ENCODE measurements at regions not wholly inside any gene's neighbourhood (a gene's known extent, or its start where the extent isn't known, plus 50 kb on each side); places are given as distances from the start of the nearest gene placed in this dataset.

GRCh38 chr14:80269353-80269925, 58.1 kb upstream of the DIO2 start:
- Mint-ChIP-seq H3K27ac (no peak overlapping the region), H3K4me1 (no peaks in the 10 kb centered on the region), H3K4me3 (no peak overlapping the region), H3K9me3 (peaks cover 0 to 4% (median under 1%) of the 10 kb centered on the region in 8 donors), H3K27me3 (peaks cover 0 to 1% of the 10 kb centered on the region in 2 donors), H3K36me3 (no peaks in the 10 kb centered on the region)
- ChIA-PET POLR2A (ENCODE audit: partially characterized antibody) (no interaction called here), CTCF (ENCODE audit: partially characterized antibody) (no interaction called here)
- intact Hi-C loops (cut with micrococcal nuclease): no loop called here
- no peak for DNase-seq
- Histone ChIP-seq H3K27me3 (ENCODE audit: insufficient read depth, low read length) (no peaks in the 10 kb centered on the region), H3K4me1 (ENCODE audit: insufficient read depth, low read length) (no peaks in the 10 kb centered on the region), H3K36me3 (ENCODE audit: insufficient read depth, low read length) (no peaks in the 10 kb centered on the region), H3K4me3 (ENCODE audit: low read length in 2 of 2) (no peak overlapping the region), H3K27ac (ENCODE audit: low read depth, low read length) (no peak overlapping the region), H3K9me3 (ENCODE audit: control insufficient read depth in 1 of 2, low read length in 2 of 2) (no peaks in the 10 kb centered on the region)

DNA sequence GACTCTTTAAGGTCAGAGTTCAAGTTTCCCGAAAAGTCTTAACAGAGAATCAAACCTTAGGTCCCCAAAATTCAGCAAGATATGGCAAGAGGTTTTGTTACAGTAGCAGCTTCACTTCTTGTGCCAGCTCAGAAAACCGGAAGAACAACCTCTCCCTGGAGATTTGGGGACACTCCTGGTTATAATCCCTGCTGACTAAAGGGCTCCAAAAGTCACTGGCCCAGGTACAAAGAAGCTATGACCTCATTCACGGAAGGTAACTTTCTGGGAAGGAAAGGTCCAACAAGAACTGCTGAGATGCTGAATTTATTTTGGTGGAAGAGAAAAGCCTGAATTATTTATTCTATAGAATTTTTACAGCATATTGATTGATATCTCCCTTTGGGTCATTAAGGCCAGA, 55.6 kb upstream of the DIO2 start:
- H3K4me3 Mint-ChIP-seq: no peak overlapping the region
- no peak for DNase-seq
- H3K27me3 ChIP-seq (ENCODE audit: insufficient read depth, low read length): no peaks in the 10 kb centered on the region
- no peaks in the 10 kb centered on the region for H3K4me1 Mint-ChIP-seq
- H3K9me3 ChIP-seq (ENCODE audit: control insufficient read depth in 1 of 2, low read length in 2 of 2): no peaks in the 10 kb centered on the region
- no peak overlapping the region for H3K27ac Mint-ChIP-seq
- no peaks in the 10 kb centered on the region for H3K36me3 ChIP-seq (ENCODE audit: insufficient read depth, low read length)
- H3K27ac ChIP-seq (ENCODE audit: low read depth, low read length): no peak overlapping the region
- ChIA-PET CTCF (ENCODE audit: partially characterized antibody) (no interaction called here), POLR2A (ENCODE audit: partially characterized antibody) (no interaction called here)
- intact Hi-C loops (cut with micrococcal nuclease): no loop called here
- no peaks in the 10 kb centered on the region for H3K36me3 Mint-ChIP-seq
- H3K4me3 ChIP-seq (ENCODE audit: low read length in 2 of 2): no peak overlapping the region
- peaks cover 0 to 6% (median 0%) of the 10 kb centered on the region in 8 donors for H3K9me3 Mint-ChIP-seq
- H3K27me3 Mint-ChIP-seq: no peaks in the 10 kb centered on the region
- H3K4me1 ChIP-seq (ENCODE audit: insufficient read depth, low read length): no peaks in the 10 kb centered on the region

DNA sequence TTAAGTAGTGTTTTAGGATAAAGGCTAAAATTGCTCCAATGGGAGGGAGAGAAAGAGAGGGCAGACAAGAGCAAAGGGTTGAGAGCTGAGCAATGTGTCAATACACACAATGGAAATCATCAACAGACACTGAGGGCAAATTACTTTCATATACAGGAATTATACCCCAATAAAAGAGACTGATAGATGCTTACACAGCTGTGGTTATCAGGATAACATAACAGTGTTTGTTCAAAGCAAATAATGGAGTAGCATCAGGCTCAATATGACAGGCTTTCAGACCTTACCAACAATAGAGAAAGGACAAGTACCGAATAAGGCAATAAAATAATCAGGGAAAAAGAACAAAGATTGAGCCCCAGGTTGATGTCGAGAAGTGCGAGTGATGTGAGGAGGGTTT, 53.4 kb upstream of the DIO2 start:
- CTCF ChIA-PET (ENCODE audit: partially characterized antibody): no interaction called here

More for the DNA sequence above, 53.4 kb upstream of the DIO2 start:
- no peaks in the 10 kb centered on the region for H3K9me3 ChIP-seq (ENCODE audit: control insufficient read depth in 1 of 2, low read length in 2 of 2)
- H3K4me1 ChIP-seq (ENCODE audit: insufficient read depth, low read length): no peaks in the 10 kb centered on the region
- POLR2A ChIA-PET (ENCODE audit: partially characterized antibody): no interaction called here
- H3K27me3 ChIP-seq (ENCODE audit: insufficient read depth, low read length): no peaks in the 10 kb centered on the region
- no peak overlapping the region for H3K27ac ChIP-seq (ENCODE audit: low read depth, low read length)
- Mint-ChIP-seq H3K4me3 (no peak overlapping the region), H3K27ac (no peak overlapping the region), H3K36me3 (no peaks in the 10 kb centered on the region), H3K27me3 (no peaks in the 10 kb centered on the region), H3K9me3 (peaks cover 0 to 10% (median 0%) of the 10 kb centered on the region in 8 donors), H3K4me1 (no peaks in the 10 kb centered on the region)
- DNase-seq: no peak
- no peaks in the 10 kb centered on the region for H3K36me3 ChIP-seq (ENCODE audit: insufficient read depth, low read length)
- intact Hi-C loops (cut with micrococcal nuclease): no loop called here
- no peak overlapping the region for H3K4me3 ChIP-seq (ENCODE audit: low read length in 2 of 2)

Data from CD4-positive, alpha-beta memory T cell (primary cell).